ENCODE measurements at regions not wholly inside any gene's neighbourhood (a gene's known extent, or its start where the extent isn't known, plus 50 kb on each side); places are given as distances from the start of the nearest gene placed in this dataset.

- DNase-seq (ENCODE audit: low read depth): no peak
- no peak overlapping the region for H3K4me3 ChIP-seq (ENCODE audit: low read depth, low read length)
- TF ChIP-seq, protein P1, sequence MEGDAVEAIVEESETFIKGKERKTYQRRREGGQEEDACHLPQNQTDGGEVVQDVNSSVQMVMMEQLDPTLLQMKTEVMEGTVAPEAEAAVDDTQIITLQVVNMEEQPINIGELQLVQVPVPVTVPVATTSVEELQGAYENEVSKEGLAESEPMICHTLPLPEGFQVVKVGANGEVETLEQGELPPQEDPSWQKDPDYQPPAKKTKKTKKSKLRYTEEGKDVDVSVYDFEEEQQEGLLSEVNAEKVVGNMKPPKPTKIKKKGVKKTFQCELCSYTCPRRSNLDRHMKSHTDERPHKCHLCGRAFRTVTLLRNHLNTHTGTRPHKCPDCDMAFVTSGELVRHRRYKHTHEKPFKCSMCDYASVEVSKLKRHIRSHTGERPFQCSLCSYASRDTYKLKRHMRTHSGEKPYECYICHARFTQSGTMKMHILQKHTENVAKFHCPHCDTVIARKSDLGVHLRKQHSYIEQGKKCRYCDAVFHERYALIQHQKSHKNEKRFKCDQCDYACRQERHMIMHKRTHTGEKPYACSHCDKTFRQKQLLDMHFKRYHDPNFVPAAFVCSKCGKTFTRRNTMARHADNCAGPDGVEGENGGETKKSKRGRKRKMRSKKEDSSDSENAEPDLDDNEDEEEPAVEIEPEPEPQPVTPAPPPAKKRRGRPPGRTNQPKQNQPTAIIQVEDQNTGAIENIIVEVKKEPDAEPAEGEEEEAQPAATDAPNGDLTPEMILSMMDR (IDR thresholded peaks at IDR 0.05; ENCODE audit: insufficient read depth, low read depth, low read length): no peak
These were observed 368.4 kb upstream of the TMEM132C start for GRCh38 chr12:127898616-127899015.

DNA sequence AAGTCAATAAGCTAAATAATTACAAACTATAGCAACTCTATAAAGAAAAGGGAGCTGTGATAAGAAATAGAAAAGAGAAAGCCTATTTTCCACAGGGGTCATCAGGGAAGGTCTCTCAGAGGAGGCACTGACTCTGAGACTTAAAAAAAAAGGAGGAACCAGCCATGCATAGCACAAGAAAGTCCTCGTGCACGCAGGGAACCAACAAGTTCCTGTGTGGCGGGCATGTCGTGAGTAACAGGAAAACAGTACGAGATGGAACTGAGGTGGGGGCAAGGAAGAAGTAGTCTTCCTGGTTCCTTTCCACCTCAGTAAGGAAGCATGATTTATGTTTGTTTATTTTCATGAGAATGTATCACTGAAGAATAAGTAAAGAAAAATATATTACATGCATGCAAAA is 367.0 kb upstream of the TMEM132C start:
- TF ChIP-seq, protein P1 (IDR thresholded peaks at IDR 0.05; ENCODE audit: insufficient read depth, low read depth, low read length): no peak
- no peak overlapping the region for H3K4me3 ChIP-seq (ENCODE audit: low read depth, low read length)
- no peak for DNase-seq (ENCODE audit: low read depth)

DNA sequence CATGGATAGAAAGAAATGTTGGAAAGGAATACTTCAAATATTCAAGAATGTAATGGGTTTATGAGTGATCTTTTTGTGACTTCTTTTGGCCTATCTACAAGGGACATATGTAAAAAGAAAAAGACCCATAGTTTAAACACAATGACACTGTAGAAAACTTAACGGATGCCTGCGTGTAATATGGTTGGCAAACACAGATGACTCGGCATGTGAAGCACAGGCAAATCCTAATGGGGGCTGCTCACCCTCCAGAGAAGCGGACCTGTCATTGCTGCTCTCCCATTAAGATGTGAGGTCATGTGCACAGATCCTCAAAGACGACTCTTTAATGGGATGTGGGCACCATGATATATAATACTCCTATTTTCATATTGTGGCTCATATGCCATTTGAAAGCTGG is 366.6 kb upstream of the TMEM132C start:
- no peak overlapping the region for H3K4me3 ChIP-seq (ENCODE audit: low read depth, low read length)
- DNase-seq (ENCODE audit: low read depth): no peak
- TF ChIP-seq, protein P1 (IDR thresholded peaks at IDR 0.05; ENCODE audit: insufficient read depth, low read depth, low read length): no peak

GRCh38 chr12:127903146-127903545 is 363.8 kb upstream of the TMEM132C start:
- TF ChIP-seq, protein P1 (IDR thresholded peaks at IDR 0.05; ENCODE audit: insufficient read depth, low read depth, low read length): no peak
- no peak overlapping the region for H3K4me3 ChIP-seq (ENCODE audit: low read depth, low read length)
- peak; percentile 51 for DNase-seq (ENCODE audit: low read depth)

- TF ChIP-seq, protein P1 (IDR thresholded peaks at IDR 0.05; ENCODE audit: insufficient read depth, low read depth, low read length): no peak
- H3K4me3 ChIP-seq (ENCODE audit: low read depth, low read length): no peak overlapping the region
- no peak for DNase-seq (ENCODE audit: low read depth)
These were observed 357.9 kb upstream of the TMEM132C start for GRCh38 chr12:127909041-127909440.

DNA sequence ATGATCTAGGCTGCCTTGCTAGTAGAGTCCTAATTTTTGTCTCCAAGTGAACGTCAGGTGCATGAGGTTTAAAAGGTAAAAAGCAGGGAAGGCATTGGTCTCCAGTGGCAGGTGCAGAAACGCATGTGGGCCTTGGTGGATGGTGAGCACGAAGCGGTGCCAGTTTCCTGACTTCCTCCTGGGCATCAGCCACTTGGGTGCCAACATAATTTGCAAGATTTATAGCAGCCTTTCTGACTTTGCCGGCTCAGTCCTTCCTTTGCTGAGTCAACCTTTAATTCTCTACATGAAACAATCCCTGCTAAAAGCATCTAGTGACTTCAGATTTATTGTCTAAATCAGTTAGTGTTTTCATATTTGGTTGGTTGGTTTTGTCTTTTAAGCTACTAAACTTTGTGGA is 355.7 kb upstream of the TMEM132C start:
- no peak overlapping the region for H3K4me3 ChIP-seq (ENCODE audit: low read depth, low read length)
- TF ChIP-seq, protein P1 (IDR thresholded peaks at IDR 0.05; ENCODE audit: insufficient read depth, low read depth, low read length): no peak
- DNase-seq (ENCODE audit: low read depth): no peak

DNA sequence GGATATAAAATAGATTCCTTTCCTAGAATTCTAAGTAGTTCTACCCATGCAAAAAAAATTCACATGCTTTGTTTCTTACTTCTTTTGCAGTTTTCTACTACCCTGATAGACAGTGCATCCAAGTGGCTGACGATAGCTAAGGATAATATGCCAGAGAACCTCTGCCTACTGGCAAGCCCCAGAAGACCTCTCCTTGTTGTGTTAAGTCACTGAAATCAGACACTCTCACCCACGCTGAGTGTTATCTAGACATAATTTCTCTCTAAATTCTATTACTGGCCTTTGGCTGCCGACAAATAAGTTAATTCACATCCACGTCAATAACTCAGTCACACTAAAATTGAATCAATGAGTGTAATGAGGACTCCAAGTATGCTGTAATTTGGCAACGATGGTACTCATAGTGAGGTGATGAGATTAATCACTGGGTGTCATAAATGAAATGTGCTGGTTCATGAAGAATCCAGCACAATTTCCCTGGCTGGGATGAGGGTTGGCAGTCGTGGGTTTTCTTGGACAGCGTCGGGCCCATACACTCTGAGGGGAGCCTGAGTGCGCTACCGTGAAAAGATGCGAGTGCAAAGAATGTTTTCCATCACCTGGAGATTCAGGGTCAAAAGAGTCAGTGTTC is 354.8 kb upstream of the TMEM132C start:
- no peak for DNase-seq (ENCODE audit: low read depth)
- no peak overlapping the region for H3K4me3 ChIP-seq (ENCODE audit: low read depth, low read length)
- TF ChIP-seq, protein P1 (IDR thresholded peaks at IDR 0.05; ENCODE audit: insufficient read depth, low read depth, low read length): no peak
